ENCODE measurements at regions not wholly inside any gene's neighbourhood (a gene's known extent, or its start where the extent isn't known, plus 50 kb on each side); places are given as distances from the start of the nearest gene placed in this dataset.
"Not testable (repeated sequence)": the region's sequence is repeated elsewhere in the genome, so short reads cannot be mapped to it uniquely, and the experiment has no call there.

DNA sequence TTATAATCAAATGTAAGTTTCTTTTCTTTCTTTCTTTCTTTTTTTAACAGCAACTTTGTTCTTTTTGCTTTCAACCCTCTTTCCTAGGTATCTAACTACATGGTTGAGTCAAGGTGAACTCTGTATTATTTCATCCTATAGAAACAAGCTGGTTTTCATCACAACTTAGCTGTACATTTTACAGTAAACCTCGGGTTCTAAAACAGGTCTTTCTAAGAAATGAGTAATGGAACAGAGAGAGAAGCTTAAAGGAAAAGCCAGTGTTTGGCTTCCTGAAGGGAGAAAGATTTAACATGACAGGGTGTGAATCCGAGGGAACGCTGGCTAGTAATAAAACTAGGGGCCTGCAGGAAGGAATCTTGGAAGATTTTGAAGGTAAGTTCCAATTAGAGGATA, 143.4 kb upstream of the ITGB1 start:
- DNase-seq (ENCODE audit: low read depth, low spot score) = no peak

DNA sequence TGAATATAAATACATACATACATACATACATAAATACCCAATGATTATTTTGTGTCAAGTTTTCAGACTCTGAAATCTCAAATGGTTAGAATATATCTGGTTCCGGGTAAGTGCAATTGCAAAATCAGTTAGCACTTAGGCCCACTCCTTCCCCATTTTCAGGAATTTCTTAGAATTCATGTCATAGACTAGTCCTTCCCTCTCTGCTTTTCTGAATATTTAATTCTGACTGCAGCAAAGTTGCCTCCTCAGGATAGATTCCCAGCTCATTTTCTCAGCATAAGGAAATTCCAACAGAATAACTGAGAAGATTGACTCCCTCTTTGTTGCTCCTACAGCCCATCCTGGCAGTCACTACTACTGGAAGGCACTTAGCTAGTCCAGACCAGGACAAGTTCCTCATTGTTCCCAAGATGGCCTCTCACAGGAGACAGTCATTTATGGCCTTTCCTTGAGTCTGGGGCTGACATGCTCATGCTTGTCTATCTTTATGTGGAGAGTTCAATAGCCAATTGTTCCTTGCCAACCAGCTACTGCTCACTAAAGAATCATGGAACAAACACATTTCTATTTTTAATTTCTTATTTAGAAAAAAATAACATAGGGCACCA, 142.9 kb upstream of the ITGB1 start:
- DNase-seq (ENCODE audit: low read depth, low spot score) = no peak

DNA sequence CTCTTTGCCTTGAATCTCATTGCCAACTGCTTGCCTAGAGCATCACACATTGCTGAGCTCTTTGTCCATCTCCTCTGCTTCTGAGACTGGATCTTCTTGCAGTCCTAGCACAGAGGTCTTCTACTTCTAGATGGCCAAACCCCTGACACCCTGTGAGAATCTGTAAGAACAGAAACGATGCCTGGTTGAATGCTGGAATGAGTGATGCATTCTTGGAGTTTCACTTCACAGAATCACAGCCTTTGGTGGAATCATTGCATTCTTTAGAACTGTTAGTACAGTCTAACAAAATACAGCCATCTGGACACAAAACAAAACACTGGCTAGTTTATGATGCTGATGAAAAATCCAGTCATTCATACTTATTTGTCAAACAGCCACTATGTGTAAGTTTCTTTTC, 141.7 kb upstream of the ITGB1 start:
- DNase-seq (ENCODE audit: low read depth, low spot score) = no peak

DNA sequence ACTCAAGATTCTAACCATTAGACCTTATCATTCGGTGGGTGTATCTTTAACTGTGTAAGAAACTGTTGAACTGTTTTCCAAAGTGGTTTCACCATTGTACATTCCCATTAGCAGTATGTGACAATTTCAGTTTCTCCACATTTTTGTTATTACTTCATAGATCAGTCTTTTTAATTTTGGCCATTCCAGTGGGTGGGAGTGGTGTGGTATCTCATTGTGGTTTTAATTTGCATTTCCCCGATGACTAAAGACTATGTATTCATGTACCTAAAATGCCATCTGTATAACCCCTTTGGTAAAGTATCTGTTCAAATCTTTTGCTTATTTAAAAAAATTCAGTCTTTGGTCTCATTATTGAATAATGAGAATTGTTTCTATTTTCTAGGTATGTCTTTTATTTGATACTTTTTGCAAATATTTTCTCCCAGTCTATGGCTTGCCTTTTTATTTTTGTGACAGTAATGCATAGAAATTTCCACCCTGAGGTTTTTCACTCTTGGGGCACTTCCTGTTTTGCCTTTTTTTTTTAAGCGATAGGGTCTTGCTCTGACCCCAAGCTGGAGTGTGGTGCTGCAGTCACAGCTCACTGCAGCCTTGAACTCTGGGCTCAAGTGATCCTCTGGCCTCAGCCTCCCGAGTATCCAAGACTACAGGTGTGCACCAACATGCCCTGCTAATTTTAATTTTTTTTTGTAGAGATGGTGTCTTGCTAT, 141.1 kb upstream of the ITGB1 start:
- DNase-seq (ENCODE audit: low read depth, low spot score) = no peak

DNA sequence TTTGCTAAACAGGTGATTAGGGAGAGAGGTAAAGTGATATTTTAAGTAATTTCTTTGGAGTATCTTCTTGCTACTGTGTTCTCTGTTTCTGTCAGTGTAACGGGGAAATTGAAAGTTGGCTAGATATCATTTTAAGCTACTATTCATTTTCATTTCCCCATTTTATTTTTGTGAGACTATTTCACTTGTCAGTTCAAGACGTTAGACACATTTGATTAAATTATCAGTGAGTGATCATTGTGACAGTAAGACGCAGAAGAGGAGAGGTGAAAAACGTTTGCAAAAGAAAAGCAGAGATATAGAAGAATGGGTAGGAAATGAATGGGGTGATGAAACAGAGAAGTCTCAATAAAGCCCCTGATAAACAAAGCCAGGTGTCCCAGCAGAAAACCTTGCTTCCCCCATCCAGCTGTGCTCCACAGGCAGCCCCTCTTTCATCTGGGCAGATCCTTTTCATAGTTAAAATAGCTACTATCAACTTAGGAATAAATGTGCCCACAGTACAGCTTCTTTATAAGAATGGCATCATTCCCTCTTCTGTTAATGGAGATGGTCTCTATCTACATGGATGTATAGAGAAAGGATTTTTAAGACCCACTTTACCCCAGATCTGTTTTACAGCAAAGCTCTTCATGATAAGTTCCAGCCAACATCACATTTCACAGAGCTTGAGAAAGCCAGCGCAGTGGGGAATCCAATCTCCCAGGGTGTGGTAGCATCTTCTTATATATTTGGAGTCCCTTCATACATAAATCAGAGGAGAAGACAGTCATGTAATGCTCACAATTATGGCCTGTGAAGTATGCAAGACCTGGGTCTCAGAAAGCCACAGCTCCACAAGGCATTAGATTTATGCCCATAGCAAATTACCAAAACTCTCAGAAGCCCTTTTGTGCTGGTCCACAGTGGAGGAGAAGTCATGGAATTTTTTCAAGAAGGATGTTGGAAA, 138.1 kb upstream of the ITGB1 start:
- DNase-seq (ENCODE audit: low read depth, low spot score) = no peak

DNA sequence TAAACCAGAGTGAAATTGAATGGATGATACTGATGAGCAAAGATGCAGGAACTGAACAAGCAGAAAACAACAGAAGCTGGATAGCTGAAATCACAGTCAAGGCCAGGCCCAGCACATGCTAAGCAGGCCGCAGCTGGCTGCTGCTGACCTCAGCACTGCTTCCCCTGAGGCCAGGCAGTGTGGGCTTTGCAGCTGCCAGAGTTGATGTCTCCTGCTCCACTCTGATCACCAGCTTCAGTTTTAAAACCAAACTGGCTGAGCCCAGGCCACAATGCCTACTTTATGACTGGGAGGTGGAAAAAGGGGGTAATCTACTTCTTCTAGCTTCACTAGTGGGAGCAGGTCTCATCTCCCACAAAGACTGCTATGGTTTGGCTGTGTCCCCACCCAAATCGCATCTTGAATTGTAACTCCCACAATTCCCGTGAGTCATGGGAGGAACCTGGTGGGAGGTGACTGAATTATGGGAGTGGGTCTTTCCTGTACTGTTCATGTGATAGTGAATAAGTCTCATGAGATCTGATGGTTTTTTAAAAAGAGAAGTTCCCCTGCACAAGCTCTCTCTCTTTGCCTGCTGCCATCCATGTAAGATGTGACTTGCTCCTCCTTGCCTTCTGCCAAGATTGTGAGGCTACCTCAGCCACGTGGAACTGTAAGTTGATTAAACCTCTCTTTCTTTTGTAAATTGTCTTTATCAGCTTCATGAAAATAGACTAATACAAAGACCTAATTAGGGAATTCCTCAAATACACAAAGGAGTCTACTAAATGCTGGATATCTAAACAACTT, 136.4 kb upstream of the ITGB1 start:
- DNase-seq (ENCODE audit: low read depth, low spot score) = no peak

DNA sequence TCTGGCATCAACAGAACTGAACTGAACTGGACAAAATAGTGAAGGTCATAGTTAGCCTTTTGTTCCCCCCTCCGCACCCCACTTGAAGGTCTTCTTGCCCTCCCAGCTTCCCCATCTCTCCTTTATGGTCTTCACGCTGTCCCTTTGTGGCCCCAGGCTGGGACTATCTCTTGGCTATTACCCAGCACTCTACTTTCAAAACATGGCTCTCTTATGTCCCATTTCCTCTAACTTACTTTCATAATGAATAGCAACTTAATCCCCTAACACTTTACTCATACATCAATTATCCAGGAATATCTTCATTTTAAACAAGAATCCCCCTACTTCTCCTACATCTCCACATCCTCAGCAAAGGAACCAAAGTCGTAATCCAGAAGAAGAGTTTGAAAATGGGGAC, 135.3 kb upstream of the ITGB1 start:
- no peak for DNase-seq (ENCODE audit: low read depth, low spot score)

DNA sequence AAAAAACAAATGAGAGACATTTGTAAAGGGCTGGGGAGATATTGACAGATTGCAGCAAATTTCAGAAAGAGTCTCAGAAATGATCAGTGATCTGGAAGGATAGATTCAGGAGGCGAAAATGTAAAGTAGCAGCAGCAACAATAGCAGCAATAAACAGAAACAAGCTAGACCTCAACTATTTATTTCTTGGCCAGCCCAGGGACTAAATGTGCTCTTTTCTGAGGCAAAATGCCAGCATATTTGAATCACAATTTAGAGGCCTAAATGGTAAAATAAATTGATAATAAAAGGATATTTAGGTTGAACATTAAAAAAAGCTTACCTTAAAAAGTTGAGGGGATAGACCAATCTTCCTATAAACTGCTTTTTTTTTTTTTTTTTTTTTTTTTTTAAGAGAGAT, 134.6 kb upstream of the ITGB1 start:
- no peak for DNase-seq (ENCODE audit: low read depth, low spot score)

DNA sequence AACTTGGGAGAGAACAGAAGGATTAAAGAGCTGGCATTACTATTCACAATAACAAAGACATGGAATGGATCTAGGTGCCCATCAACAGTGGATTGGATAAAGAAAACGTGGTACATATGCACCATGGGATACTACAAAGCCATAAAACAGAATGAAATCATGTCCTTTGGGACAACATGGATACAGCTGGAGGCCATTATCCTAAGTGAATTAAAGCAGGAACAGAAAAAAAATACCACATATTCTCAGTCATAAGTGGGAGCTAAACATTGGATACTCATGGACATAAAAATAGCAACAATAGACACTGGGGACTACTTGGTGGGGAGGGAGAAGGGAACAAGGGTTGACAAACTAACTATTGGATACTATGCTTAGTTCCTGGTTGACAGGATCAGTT, 133.2 kb upstream of the ITGB1 start:
- no peak for DNase-seq (ENCODE audit: low read depth, low spot score)

DNA sequence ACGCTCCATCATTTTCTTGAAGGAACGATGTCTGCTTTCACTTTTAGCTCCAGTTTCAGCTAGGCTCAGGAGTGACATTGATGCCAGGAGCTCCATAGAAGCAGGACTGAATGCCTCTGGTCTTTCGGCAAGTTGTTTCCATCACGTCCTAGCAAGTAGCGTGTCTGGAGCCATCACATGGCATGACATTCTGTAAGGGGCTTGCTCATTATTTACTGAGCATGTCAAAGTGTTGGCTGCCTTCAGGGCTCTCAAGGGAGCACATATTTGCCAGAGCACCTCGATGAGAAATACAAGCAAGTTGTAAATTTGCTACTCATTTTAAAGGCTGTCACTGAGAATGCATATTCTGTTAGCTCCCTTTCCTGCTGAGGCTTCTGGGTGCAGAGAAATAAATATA, 131.0 kb upstream of the ITGB1 start:
- DNase-seq (ENCODE audit: low read depth, low spot score) = no peak

DNA sequence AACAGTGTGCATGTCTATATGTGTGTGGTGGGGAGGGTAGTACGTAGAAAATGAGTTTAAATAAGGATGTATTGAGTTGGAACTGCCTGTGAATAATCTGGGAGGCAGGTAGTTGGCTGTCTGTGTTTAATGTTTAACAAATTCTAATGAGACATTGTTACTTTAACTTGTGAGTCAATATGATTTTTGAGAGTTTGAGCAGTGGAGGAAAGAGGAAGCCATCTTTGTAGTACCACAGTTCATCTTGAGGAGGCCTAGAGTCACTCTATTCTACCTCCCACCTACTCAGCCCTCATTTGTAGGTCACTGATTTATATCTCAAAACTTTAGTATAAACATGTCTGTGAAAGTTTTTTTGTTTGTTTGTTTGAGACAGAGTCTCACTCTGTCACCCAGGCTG, 129.9 kb upstream of the ITGB1 start:
- DNase-seq (ENCODE audit: low read depth, low spot score) = no peak

DNA sequence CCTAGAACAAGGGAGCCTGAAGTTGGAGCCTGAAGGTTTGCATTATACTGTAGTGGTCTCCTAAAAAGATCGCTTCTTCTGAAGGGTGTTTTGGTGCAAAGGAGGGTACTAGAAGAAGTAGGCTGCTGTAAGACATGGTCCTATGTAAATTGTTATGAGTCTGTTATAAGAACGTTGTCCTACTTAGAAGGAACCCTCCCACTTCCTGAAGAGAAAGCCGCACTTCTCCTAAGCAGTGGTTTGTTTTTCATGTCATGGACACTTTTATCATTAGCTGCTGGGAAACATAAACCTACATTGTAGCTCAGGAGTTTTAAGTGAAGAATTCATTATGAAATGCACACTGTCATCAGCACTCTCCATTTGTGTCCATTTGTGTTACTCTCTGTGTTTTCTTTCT, 129.1 kb upstream of the ITGB1 start:
- no peak for DNase-seq (ENCODE audit: low read depth, low spot score)

DNA sequence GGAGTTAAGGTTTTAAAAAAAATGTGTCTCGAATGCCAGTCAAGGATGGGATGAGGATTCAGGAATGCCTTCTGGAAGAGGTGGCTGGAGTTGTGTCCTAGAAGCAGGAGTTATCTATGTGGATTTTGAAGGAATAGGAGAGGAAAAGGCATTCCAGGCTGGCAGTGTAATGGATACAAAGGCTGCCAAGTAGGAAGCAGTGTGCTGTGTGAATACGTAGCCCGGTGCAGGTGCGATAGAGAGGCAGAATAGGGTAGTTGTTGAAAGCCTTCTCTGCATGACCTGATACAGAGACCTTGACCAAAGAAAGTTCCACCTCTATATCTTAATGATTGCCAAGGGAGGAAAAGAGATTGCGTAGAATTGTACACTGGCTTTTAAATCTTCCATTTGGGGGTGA, 128.1 kb upstream of the ITGB1 start:
- DNase-seq (ENCODE audit: low read depth, low spot score) = no peak

DNA sequence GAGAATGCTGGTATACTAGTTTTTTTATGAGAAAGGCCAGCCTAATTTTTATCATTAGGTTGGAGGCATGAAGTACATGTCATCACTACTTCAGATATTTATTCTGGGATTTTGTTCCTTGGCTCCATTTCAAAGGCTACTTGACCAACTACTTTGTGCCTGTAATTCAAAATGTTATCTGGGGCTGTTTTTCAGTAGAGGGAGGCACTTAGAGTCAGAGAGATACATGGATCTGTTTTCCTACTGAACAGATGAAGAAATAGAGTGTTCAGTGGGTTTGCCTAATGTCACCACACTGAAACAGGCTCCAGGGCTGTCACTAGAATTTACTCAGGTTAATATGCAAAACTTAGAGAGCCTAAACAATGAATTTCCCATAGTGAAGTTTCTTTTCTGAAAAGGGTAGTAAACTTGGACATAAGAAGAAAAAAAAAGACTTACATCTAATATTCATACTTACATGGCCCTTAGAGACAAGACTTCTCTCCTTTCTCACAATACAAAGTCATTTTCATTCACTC, 127.3 kb upstream of the ITGB1 start:
- no peak for DNase-seq (ENCODE audit: low read depth, low spot score)

DNA sequence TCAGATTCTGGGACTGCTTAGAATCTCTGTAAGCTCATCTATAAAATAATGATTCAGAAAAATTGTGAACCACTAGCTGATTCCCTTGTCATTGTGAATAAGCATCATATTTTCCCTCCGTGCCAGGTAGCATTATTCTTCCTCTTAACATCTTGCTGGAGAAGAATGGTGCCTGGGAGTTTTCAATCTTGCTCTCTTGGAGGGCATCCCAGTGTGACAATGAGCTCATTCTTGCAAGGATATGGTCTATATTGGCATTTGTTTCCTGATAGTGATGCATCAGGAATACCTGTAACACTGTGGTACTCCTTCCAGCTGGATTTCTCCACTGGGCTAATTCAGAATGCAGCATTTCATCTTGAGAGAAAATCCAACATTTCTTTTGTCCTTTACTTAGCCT, 126.4 kb upstream of the ITGB1 start:
- no peak for DNase-seq (ENCODE audit: low read depth, low spot score)

DNA sequence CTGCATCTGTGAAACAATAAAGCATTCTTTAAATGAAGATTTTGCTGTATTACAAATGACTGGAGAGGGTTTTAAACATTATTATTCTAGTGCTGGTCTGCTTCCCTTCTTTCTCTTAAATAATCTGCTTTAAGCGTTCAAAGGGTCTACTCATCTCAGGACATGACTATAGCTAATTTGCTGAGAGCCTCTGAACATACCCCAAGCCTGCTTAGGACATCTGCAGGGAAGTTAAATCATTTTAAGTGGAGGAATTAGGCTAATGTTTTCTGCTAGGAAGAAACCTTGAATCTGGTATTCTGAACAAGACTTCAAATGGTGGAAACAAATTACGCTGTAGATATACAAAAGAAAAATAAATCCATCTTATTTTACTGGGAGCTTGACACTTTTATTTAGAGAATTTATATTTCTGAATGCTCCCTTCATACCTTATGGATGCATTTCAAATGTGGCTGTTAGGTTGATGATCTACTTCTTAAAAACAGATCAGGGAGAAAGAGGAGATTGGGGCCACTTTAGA, 124.4 kb upstream of the ITGB1 start:
- DNase-seq (ENCODE audit: low read depth, low spot score) = no peak

DNA sequence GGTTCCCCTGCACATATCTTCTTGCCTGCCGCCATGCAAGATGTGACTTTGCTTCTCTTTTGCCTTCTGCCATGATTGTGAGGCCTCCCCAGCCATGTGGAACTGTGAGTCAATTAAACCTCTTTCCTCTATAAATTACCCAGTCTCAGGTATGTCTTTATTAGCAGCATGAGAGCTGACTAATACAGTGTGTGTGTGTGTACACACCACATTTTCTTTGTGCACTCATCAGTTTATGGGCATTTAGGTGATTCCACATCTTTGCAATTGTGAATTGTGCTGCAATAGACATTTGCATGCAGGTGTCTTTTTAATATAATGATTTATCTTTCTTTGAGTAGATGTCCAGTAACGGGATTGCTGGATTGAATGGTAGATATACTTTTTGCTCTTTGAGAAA, 122.4 kb upstream of the ITGB1 start:
- DNase-seq (ENCODE audit: low read depth, low spot score) = not testable (repeated sequence)

DNA sequence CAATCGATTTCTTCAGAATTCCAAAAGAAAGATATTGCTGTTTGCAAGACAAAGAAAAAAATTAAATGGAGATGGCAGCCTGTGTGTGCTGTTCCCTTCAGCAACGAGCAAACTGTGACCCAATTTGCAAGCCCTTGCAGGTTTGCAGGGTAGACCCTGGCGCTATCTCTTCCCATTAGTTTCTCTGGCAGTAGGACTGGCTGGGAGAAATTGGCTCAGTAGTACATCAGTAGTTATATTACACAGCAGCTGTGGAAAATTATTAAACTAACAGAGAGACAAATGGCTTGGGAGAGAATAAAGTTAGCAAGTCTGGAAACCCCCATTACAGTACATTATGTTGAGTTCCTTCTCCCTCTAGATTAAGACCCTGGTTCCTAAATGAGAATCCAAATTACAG, 116.4 kb upstream of the ITGB1 start:
- no peak for DNase-seq (ENCODE audit: low read depth, low spot score)

DNA sequence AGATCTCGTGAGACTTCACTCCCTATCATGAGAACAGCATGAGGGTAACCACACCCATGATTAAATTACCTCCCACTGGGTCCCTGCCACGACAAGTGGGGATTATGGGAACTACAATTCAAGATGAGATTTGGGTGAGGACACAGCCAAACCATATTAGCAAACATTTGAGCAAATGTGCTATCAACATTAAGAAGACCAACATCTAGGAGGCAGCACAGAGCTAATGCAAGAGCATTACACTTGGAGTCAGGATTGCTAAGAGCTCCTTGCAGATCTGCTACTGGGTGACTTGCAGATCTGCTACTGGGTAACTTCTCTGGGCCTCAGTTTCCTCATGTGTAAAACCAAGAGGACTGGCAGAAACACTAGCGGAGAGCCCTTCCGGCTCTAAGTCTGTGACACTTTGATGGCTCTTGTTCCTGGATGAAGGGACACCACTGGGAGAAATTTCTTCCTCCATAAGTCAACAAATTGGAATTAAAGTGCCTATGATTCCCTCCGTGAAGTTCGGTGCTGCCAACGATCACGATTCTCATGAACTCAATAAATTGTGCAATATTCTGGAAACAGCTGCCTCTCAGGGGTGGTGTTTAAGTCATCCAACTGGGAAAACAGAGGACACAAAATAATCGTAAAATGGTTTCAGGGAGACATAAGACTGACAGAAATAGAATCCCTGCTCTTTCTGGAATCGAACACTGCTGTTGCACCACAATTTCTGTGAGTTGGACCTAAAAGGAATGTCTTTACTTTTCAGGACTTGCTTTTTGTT, 115.8 kb upstream of the ITGB1 start:
- no peak for DNase-seq (ENCODE audit: low read depth, low spot score)

DNA sequence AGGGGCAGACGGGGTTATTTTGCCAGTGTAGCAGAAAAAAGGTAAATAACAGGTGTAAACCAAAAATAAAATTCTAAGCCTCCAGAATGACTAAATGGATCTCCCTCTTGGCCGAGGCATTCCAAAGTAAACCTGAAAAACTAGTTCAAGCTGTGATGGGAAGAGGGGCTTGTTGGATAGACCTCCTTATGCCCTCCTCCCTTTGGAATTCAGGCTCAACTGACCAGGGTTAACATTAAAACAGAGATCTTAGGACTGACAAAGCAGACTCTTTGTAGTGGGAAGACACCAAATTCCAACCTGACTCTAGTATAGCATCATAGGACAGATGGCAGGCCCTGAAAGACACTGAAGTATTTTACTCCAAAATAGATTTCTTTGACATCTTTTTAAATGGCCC, 113.8 kb upstream of the ITGB1 start:
- no peak for DNase-seq (ENCODE audit: low read depth, low spot score)

Measured in pulmonary artery endothelial cell (primary cell).